Activated T-cell treated with anti-CD3 and anti-CD28 coated beads for 48 hours (primary cell): ENCODE measurements at regions not wholly inside any gene's neighbourhood (a gene's known extent, or its start where the extent isn't known, plus 50 kb on each side); places are given as distances from the start of the nearest gene placed in this dataset.

Experiments
- DNase-seq: peaks from one replicate; pipeline ENCODE4 v3.0.0-alpha.2; 2020; ENCODE audit warnings: low read depth

GRCh38 chr6:140105241-140105640, 730.8 kb upstream of the CITED2 start:
- no peak for DNase-seq

GRCh38 chr6:140101818-140102217, 727.4 kb upstream of the CITED2 start:
- DNase-seq: no peak

GRCh38 chr6:140101367-140101766, 726.9 kb upstream of the CITED2 start:
- no peak for DNase-seq

- DNase-seq: no peak
These were observed 721.1 kb upstream of the CITED2 start for GRCh38 chr6:140095532-140095931.

GRCh38 chr6:140091895-140092294, 717.4 kb upstream of the CITED2 start:
- no peak for DNase-seq

- no peak for DNase-seq
These were observed 716.4 kb upstream of the CITED2 start for GRCh38 chr6:140090871-140091270.

GRCh38 chr6:140083375-140083774, 708.9 kb upstream of the CITED2 start:
- no peak for DNase-seq

GRCh38 chr6:140082867-140083297, 708.4 kb upstream of the CITED2 start:
- DNase-seq: no peak

- DNase-seq: no peak
These were observed 704.9 kb upstream of the CITED2 start for GRCh38 chr6:140079328-140079727.

GRCh38 chr6:140078561-140079125, 704.2 kb upstream of the CITED2 start:
- no peak for DNase-seq

GRCh38 chr6:140077827-140078560, 703.5 kb upstream of the CITED2 start:
- DNase-seq: no peak

- DNase-seq: no peak
These were observed 701.7 kb upstream of the CITED2 start for GRCh38 chr6:140076105-140076504.

GRCh38 chr6:140073456-140073855, 699.0 kb upstream of the CITED2 start:
- DNase-seq: no peak

- DNase-seq: no peak
These were observed 697.2 kb upstream of the CITED2 start for GRCh38 chr6:140071601-140072062.

- DNase-seq: no peak
These were observed 696.5 kb upstream of the CITED2 start for GRCh38 chr6:140070846-140071473.

GRCh38 chr6:140069576-140069975, 695.1 kb upstream of the CITED2 start:
- no peak for DNase-seq

- DNase-seq: no peak
These were observed 694.4 kb upstream of the CITED2 start for GRCh38 chr6:140068801-140069200.

- no peak for DNase-seq
These were observed 689.9 kb upstream of the CITED2 start for GRCh38 chr6:140064366-140064765.

GRCh38 chr6:140063021-140063399, 688.6 kb upstream of the CITED2 start:
- DNase-seq: no peak

- DNase-seq: no peak
These were observed 687.9 kb upstream of the CITED2 start for GRCh38 chr6:140062043-140063020.

GRCh38 chr6:140061110-140062042, 686.9 kb upstream of the CITED2 start:
- DNase-seq: no peak
